ENCODE measurements at regions not wholly inside any gene's neighbourhood (a gene's known extent, or its start where the extent isn't known, plus 50 kb on each side); places are given as distances from the start of the nearest gene placed in this dataset.

GRCh38 chr13:99436686-99437416 lies 64.4 kb upstream of the TM9SF2 start:
- TF ChIP-seq CTCF (IDR thresholded peaks at IDR 0.05 in 8 of 11, conservative IDR thresholded peaks at IDR 0.05 in 3 of 11) (peak; percentile 96 to 100 (median 100)), POLR2A (IDR thresholded peaks at IDR 0.05) (no peak), POLR2AphosphoS5 (IDR thresholded peaks at IDR 0.05) (peak; percentile 73 to 78 (median 76))
- peaks cover 0 to 8% (median 0%) of the 10 kb centered on the region in 7 donors for H3K27me3 ChIP-seq (replicated peaks in 1 of 7)
- H3K36me3 ChIP-seq: no peaks in the 10 kb centered on the region
- 8 to 13% (median 10%) methylated on average over 21 to 27 of the region's 27 CpGs for WGBS, 5 donors
- peak overlapping the region in 3 of 8 donors; percentile 82 to 87 (median 84) for H3K27ac ChIP-seq
- H3K9me3 ChIP-seq: no peaks in the 10 kb centered on the region
- peak; percentile 98 for DNase-seq
- peak overlapping the region in 4 of 8 donors; percentile 1 to 43 (median 5) for H3K4me3 ChIP-seq
- intact Hi-C loops (cut with DNase I; ENCODE audit: low total_unique reads): loop anchor here (2.0 to 5.0 kb wide), 3 partner anchors 50 to 260 kb away; no protein-coding TSS in a partner anchor
- peaks cover 33 to 68% (median 51%) of the 10 kb centered on the region in 6 donors for H3K4me1 ChIP-seq

- DNase-seq: no peak
- 81 to 92% (median 88%) methylated on average over 7 of the region's 7 CpGs for WGBS, 5 donors
- H3K9me3 ChIP-seq: no peaks in the 10 kb centered on the region
- H3K27me3 ChIP-seq (replicated peaks in 1 of 7): peaks cover 0 to 8% (median 0%) of the 10 kb centered on the region in 7 donors
- no peak for TF ChIP-seq POLR2AphosphoS5 (IDR thresholded peaks at IDR 0.05)
- TF ChIP-seq POLR2A (IDR thresholded peaks at IDR 0.05): no peak
- TF ChIP-seq CTCF (IDR thresholded peaks at IDR 0.05 in 8 of 11, conservative IDR thresholded peaks at IDR 0.05 in 3 of 11): no peak
- no peak overlapping the region for H3K27ac ChIP-seq
- H3K36me3 ChIP-seq: no peaks in the 10 kb centered on the region
- H3K4me3 ChIP-seq: no peak overlapping the region
- H3K4me1 ChIP-seq: peaks cover 12 to 52% (median 30%) of the 10 kb centered on the region in 6 donors
- intact Hi-C loops (cut with DNase I; ENCODE audit: low total_unique reads): loop anchor here (5.0 kb wide), 2 partner anchors 52 to 167 kb away; no protein-coding TSS in a partner anchor
Observed at GRCh38 chr13:99439048-99439447, 62.2 kb upstream of the TM9SF2 start.

GRCh38 chr13:99439850-99440604 lies 61.2 kb upstream of the TM9SF2 start:
- intact Hi-C loops (cut with DNase I; ENCODE audit: low total_unique reads): loop anchor here (5.0 kb wide), 4 partner anchors 53 to 172 kb away; no protein-coding TSS in a partner anchor
- no peak overlapping the region for H3K27ac ChIP-seq
- no peak for DNase-seq
- H3K4me1 ChIP-seq: peaks cover 7 to 42% (median 23%) of the 10 kb centered on the region in 6 donors
- no peak for TF ChIP-seq CTCF (IDR thresholded peaks at IDR 0.05 in 8 of 11, conservative IDR thresholded peaks at IDR 0.05 in 3 of 11)
- no peak for TF ChIP-seq POLR2A (IDR thresholded peaks at IDR 0.05)
- TF ChIP-seq POLR2AphosphoS5 (IDR thresholded peaks at IDR 0.05): no peak
- H3K27me3 ChIP-seq (replicated peaks in 1 of 7): peaks cover 0 to 8% (median 0%) of the 10 kb centered on the region in 7 donors
- H3K4me3 ChIP-seq: no peak overlapping the region
- H3K36me3 ChIP-seq: no peaks in the 10 kb centered on the region
- WGBS, 5 donors: 71 to 79% (median 74%) methylated on average over 11 of the region's 11 CpGs
- no peaks in the 10 kb centered on the region for H3K9me3 ChIP-seq

All from spleen (tissue), 11 donors.